GM18517 (cell line): ENCODE measurements at regions not wholly inside any gene's neighbourhood (a gene's known extent, or its start where the extent isn't known, plus 50 kb on each side); places are given as distances from the start of the nearest gene placed in this dataset.
A peak's percentile ranks its signal among the peaks of the same experiment; 100 is the strongest.
"Not testable (repeated sequence)": the region's sequence is repeated elsewhere in the genome, so short reads cannot be mapped to it uniquely, and the experiment has no call there.

Experiments used
- ATAC-seq: cut with Tn5 transposase; IDR thresholded peaks from one replicate; pipeline ENCODE4 v1.9.1; 2021; ENCODE audit warnings: mild to moderate bottlenecking, moderate library complexity; ENCODE audit not compliant: unreplicated experiment

DNA sequence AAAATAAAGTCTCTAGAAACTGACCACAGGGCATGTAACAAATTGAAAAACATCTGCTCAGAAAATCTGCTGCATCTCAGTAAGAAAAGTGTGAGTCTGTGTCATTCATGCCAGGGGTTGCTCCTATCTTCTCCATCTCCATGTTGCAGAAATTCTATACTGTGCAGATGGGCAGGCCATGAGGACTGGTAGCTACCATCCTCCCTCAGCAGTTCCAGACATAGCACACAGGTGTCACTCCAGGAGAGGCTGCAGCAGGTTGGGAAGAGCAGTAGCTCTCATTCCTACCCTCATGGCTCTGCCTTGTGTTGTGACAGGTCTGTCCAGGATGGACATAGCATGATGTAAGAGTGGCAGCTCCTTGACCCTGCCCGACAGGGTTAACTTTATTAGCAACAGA lies 173.4 kb downstream of the NDUFS4 start:
- ATAC-seq: no peak

DNA sequence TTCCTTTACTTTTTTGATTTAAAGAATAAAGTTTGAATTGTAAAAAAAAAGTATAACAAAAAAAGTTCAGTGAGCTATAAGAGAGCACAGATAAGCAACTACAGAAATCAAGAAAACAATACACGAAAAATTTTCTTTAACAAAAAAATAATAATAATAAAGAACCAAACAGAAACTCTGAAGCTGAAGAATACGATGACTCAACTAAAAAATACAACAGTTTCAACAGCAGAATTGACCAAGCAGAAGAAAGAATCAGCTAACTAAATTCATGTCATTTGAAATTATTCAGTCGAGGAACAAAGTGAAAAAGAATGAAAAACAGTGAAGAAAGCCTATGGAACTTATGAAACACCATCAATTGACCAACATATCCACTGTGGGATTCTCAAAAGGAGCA lies 177.7 kb downstream of the NDUFS4 start:
- no peak for ATAC-seq

DNA sequence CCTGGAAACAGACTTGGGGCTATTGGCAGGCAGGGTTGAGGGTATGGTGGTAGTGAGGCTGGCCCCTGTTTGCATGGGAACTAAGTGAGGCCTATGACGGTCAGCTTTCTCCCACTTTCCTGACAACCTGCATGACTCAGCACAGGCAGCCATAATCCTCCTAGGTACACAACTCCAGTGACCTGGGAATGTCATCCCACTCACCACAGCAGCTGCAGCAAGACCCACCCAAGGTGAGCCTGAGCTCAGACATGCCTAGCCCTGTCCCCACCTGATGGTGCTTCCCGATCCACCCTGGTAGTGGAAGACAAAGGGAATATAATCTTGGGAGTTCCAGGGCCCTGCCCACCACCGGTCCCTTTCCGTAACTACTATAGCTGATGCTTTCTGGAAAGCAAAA lies 178.7 kb downstream of the NDUFS4 start:
- ATAC-seq: no peak

DNA sequence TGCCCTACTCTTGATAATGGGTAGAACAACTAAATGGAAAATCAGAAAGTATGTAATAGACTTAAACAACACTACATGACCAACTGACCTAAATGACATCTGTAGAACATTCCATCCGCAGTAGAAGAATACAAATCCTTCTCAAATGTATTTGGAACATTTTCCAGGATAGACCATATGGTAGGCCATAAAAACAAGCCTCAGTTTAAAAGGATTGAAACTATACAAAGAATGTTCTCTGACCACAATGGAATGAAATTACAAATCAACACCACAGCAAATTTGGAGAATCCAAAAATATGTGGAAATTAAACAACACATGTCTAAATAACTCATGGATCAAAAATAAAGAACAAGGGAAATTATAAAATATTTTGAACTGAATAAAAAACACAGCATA lies 189.2 kb downstream of the NDUFS4 start:
- no peak for ATAC-seq

DNA sequence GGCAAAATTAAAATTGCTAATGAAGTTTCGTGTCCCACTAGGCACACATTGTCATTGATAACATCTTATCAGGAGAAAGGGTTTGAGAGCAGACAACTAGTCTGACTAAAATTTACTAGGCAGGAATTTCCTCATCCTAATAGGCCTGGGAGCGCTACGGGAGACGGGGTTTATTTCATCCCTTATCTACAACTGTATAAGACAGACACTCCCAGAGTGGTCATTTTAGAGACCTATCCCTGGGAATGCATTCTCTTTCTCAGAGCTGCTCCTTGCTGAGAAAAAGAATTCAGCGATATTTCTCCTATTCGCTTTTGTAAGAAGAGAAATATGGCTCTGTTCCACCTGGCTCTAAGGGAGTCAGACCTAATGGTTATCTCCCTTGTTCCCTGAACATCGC lies 191.8 kb downstream of the NDUFS4 start:
- ATAC-seq: not testable (repeated sequence)

DNA sequence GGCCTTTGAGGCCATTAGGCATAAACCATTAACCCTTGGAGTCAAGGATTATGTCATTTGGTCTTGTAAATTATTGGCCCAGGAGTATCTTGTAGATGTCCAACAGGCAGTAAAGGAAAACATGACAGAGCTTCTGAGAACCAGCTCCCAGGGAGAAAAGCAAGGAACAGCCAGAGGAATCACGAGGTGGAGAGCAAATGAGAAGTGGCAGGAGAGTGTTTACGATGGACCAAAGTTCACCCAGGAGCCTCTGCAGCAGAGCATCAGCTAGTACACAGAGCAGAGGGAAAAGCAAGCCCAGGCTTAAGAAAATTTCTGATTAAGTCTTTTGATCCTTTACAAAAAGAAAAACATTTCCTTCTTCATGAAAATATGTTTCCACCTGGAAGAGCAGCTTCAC lies 206.2 kb downstream of the NDUFS4 start:
- ATAC-seq: no peak

DNA sequence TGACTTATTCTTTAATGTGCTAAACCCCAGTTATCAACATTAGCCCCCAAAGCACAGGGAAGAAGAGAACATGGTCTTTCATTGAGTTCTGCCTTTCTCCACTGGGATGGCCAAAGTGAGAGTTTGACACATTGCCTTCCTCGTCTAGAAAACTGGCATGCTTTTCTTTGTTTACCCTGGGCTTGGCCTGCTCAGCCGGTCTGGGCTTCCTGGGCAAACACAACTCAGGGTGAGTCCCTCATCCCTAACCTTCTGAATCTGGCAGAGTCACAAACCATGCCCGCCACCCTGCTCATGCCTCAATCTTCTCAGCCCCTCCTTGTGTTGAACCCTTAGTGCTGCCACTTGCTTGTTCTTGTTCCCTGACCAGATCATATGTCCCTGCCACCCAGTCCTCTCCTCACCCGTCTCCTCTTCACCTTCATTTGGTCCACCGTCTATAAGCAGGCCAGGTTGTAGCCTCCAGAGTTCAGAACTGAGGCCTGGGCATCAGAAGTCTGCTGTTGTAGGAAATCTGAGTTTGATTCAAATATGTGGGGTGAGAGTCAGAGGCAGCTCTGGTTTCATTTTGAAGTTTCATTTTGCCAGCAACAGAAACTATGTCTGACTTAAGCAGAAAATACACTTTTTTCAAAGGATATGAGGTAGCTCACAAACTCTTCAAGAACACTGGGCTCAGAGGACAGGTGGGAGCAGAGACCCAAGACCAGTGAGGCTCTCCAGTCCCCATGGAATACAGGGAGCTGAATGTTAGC lies 217.6 kb downstream of the NDUFS4 start:
- peak; percentile 51 for ATAC-seq

DNA sequence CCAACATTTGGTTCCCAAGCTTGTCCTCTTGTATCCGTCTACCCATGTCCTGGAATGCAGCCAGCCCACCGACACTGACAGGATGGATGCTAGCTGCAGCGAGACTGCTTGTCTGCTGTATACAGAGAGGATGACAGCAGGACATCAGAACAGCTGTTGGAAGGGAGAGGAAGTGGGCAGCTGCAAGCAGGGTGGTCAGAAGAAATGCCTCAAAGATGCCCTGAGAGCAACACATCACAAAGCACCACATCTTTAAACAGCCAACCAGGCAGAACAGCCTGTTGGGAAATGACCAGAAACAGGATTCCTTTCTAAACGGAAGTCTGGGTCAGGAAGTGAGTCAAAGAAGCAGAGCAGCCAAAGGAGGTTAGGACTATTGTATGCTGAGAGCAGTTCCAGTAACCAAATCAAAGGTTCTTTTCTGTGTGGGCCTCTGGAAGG lies 219.1 kb downstream of the NDUFS4 start:
- ATAC-seq: peak; percentile 59

DNA sequence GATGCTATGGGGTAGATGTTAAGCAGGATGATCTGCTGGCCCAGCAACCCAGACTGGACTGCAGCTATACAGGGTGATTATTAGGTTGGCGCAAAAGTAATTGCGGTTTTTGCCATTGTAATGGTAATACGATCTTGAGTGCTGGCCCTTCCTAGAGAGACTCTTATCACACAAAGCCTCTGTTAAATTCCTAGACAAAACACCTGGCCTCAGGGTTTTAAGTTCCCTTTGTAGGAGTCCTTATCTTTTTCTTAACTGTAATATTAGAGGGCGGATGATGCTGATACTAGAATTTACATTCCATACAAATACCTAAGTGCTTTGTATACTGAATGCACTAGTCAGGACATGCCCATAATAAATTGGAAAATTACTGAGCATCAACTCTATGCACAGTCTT lies 222.2 kb downstream of the NDUFS4 start:
- ATAC-seq: no peak

DNA sequence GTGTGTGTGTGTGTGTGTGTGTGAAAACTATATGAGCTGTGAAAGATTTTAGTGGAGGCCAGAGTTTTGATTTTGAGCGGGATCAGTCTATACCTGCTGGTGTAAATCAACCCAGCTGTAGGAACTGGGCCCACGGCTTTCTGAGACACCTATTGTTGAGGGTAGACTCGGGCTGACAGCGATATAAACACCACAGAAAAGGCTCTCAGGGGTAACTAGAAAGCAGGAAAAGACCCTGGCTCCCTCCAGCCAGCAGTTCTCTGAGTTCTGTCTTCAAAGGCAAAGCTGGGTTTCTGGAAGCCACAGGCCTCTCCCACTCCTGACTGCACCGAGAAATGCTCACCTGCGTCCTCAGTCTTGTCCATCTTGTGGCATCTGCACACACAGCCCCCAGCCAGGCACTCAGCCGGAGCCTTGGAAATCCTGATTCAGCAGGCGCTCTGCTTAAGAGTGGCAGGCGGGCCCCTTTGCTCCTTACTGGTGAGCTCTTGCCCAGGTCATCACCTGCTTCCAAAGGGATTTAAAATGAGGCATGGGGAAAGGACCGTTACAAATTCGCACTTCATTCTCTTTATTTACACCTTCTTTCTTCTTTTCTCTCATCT lies 223.3 kb downstream of the NDUFS4 start:
- no peak for ATAC-seq

DNA sequence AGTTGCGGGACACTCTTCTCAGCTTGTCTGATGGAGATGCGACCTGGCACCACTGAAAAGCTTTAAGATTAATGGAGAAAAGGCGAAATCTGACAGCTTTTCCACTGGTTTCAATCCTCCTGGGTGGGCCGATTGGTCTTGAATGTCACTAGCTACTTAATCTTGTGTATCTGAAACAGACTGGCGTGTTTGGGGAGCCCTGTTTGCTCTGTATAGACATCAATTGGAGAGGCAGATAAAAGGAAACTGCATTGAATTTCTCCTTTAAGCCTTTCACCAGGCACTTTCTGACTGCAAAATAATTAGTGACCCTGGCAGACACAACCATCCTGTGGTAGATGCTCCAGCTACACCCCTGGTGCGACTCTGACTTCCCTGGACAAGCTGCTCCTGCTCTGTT lies 224.2 kb downstream of the NDUFS4 start:
- no peak for ATAC-seq

DNA sequence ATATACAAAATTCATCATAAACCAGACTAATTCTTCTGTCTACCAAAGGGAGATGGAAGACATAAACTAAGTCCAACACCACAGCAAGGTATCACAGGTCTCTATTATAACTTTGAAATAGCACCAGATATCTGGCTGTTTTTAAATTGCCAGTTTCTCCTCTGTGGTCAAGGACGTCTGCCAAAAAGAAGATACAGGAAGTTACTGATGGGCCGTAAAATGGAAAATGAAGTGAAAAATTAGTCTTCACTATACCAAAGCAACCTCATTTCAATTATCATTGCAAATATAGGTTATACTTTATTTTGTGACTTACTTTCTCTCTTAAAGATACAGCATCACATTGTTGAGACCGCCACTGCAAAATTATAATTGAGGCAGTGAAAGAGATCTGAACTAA lies 225.5 kb downstream of the NDUFS4 start:
- ATAC-seq: no peak

DNA sequence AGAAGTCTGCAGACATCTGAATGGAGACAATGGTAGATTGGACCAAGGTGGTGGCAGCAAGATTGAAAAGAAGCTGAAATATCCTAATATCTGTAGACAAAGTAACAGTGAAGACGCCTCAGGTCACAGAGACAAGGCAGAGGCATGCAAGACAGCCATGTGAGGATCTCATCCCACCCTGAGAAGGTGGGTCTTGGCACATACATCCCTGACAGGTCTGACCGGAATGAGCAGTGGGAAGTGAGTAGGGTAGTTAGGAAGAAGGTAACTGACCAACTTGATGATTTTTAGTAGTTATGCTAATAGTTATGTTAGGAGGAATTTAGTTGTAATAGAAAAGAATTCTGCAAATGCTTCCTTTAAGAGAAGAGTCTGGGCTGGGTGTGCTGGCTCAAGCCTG lies 229.6 kb downstream of the NDUFS4 start:
- no peak for ATAC-seq

DNA sequence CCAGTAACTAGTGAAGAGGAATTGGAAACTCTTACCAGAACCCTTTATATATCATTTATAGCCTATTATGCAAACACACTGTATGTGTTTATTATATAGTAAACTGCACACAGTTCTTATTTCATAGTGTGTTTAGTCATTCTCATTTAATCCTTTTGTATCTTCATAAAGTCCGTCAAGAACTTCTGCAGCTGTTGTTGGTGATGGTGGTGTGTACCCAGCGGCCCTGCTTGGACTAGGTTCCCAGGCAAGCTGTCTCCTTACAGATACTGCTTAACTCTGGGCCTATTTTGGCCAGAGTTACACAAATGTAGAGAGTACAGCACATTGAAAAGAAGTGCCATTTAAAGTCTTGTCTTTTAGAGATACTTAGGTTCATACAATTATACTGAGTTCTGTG lies 231.9 kb downstream of the NDUFS4 start:
- ATAC-seq: no peak

DNA sequence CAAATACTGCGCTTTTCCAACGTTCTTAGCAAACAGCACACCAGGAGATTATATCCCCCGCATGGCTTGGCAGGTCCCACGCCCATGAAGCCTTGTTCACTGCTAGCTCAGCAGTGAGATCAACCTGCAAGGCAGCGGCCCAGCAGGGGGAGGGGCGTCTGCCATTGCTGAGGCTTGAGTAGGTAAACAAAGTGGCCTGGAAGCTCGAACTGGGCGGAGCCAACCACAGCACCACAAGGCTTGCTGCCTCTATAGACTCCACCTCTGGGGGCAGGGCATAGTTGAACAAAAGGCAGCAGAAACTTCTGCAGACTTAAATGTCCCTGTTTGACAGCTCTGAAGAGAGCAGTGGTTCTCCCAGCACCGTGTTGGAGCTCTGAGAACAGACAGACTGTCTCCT lies 239.2 kb downstream of the NDUFS4 start:
- ATAC-seq: not testable (repeated sequence)

DNA sequence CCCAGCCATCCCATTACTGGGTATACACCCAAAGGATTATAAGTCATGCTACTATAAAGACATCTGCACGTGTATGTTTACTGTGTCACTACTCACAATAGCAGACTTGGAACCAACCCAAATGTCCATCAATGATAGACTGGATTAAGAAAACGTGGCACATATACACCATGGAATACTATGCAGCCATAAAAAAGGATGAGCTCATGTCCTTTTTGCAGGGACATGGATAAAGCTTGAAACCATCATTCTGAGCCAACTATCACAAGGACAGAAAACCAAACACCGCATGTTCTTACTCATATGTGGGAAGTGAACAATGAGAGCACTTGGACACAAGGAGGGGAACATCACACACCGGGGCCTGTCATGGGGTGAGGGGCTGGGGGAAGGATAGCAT lies 248.0 kb downstream of the NDUFS4 start:
- not testable (repeated sequence) for ATAC-seq

DNA sequence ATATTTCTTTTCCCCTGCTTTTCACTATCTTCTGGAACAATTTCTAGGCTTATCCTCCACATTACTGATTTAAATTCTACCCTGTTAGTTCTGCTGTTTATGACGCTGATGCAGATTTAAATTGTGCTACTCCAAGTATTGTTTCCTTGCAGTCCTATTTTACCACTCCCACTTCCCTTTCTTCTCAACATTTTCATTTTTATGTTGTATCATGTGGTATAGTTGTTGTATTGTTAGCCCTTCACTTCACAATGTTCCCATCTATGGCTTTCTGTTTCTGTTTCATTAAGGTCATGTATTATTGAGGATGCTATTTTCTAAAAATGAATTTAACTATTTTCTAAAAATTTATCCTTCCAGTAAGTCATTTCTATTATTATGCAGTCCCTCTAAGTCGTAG lies 254.4 kb downstream of the NDUFS4 start:
- no peak for ATAC-seq

DNA sequence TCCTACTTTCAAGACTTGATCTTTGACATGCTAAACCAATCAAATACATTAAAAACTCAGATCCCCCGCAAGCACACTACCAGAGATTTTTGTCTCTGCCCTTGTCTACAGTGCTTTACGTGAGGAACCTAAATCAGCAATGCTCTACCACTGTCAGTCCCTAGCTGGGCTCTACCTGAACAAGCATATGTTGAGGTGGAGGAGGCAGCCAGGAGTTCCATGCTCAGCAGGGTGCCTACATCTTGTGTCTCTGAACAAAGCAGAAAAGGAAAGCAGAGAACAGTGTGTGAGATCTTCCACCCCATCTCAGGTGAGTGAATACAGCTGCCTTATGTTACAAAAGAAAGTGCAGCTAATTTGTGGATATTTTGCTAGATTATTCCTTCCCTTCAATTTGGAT lies 255.0 kb downstream of the NDUFS4 start:
- ATAC-seq: no peak

DNA sequence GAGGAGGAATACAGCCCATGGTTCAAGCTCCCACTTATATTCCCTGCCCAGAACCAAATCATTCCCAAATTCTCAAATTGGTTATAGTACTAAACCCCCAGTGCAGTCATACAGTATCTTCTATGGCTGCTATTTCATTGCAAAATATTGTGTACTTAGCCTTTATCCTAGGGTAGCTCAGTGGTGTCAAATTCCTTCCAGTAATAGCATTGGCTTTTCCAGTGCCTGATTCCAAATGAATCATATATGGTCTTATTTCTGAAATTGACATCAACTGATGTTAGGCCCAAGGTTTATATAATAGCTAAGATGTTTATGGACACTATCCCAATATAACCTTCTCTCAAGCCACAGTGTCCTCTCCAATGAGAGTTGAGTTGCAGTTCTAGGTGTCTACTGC lies 256.7 kb downstream of the NDUFS4 start:
- no peak for ATAC-seq

DNA sequence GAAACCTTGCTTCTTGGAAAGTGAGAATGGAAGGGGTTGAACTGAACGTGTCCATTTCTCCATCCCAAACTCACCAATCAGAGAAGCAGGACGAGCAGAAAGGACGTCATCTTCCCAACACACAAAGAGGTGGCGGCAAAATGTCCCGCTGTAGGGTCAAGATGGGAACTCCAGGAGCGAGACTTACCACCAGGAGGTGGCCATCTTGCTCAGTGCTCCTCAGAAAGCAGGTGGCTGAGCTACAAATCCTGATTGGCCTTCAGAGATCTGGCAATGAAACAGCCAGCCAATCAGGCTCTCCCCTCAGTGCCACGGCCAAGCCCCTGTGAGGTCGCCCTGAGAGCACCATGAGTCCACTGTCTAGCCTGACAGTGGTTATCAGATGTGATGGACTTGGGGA lies 259.0 kb downstream of the NDUFS4 start:
- no peak for ATAC-seq

DNA sequence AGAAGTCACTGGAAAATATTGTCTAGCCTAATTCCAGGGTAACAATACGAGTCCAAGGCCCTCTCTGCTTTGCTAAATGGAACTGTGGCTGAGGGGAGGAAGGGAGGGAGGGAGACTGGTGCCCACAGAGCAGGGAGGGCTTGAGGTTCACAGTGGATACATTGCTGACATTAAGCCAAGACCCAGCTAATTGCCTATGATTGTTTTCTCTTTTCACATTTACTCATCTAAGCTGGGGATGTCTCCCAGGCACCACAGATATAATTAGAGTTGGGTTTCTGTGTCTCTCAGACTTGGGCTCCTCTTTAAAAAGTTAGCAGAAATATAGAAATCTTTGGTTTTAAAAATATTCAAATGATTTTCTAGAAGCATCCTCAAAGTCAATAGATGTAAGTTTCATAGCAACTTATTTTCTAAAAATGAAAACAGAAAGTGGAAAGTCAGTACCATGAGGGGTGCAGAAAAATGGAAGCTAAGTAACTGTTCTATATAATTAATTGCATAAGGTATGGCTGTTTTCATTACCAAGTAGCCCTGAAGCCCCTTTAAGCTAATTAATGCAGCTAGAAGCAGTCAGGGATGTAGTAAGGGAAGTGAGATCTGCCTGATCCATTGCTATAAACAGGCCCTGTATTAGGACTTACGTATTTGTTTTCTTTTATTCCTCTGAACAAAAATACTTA lies 259.8 kb downstream of the NDUFS4 start:
- peak; percentile 57 for ATAC-seq

DNA sequence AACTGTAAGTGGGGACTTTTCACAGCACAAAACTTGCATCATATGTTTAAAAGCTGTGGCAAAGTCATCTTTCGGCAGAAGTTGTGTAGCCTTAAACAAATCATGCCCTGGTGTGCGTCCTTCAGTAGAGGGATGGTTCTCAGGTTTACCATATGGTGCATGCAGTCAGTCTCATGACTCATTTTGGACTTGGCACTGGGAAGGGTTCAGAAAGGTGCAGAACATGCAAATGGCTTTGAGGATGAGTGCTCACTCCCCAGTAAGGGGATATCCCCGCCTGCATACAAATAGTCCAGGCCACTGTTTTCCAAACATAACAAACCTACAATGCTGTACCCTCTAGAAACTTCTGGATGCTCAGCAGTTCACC lies 260.3 kb downstream of the NDUFS4 start:
- ATAC-seq: peak; percentile 96
